A549 (cell line): ENCODE measurements at regions not wholly inside any gene's neighbourhood (a gene's known extent, or its start where the extent isn't known, plus 50 kb on each side); places are given as distances from the start of the nearest gene placed in this dataset.

Experiments
- ATAC-seq, 2 experiments: fragments of 200-7000 bp in 1 of 2; fragments of >200 bp in 1 of 2; cut with Nextera tagmentation in 1 of 2; cut with Tn5 transposase in 1 of 2; 3 replicates each; pipeline versions ENCODE4 v1.8.0 to v1.9.1; 2018 to 2020; ENCODE audit warnings: mild to moderate bottlenecking in 1 of 2, moderate library complexity in 1 of 2
- CTCF ChIA-PET: fragments of 300-600 bp; sonication (Branson Sonifier 250); formaldehyde crosslinking; extraction: SDS; loops from one replicate; lab custom pipeline; 2021; ENCODE audit warnings: antibody characterized with exemption, inconsistent platforms; lab: Yijun Ruan, JAX
- POLR2A ChIA-PET: fragments of 350-600 bp; formaldehyde crosslinking; extraction: SDS; loops from one replicate; lab custom pipeline; 2021; ENCODE audit warnings: antibody characterized with exemption, inconsistent platforms; lab: Yijun Ruan, JAX
- DNase-seq, 2 experiments: peaks; one replicate each; pipeline versions ENCODE4 v3.0.0 to v3.0.0-alpha.2; 2011 to 2016; ENCODE audit warnings: low read depth in 1 of 2, low spot score in 1 of 2
- FAIRE-seq: peaks from 2 replicates; lab custom pipeline; 2011; peaks lifted over from hg19 to GRCh38; lab: Jason Lieb, UNC
- H3K27ac ChIP-seq, 2 experiments: fragments of >200 bp; sonication (Bioruptor Twin); formaldehyde crosslinking; 3 replicates each; pipeline ENCODE4 v1.5.1; 2016 to 2017
- H3K4me1 ChIP-seq: fragments of >200 bp; sonication (Bioruptor Twin); formaldehyde crosslinking; 3 replicates; pipeline ENCODE4 v1.6.1; 2016
- H3K4me2 ChIP-seq: fragments of >200 bp; sonication (Bioruptor Twin); formaldehyde crosslinking; 3 replicates; pipeline ENCODE4 v1.6.1; 2016
- H3K4me3 ChIP-seq: fragments of >200 bp; sonication (Bioruptor Twin); formaldehyde crosslinking; 3 replicates; pipeline ENCODE4 v1.5.1; 2016
- H3K9me3 ChIP-seq: fragments of >200 bp; sonication (Bioruptor Twin); formaldehyde crosslinking; 3 replicates; pipeline ENCODE4 v1.6.1; 2016
- BCL3 ChIP-seq: fragments of >200 bp; sonication (Bioruptor Twin); formaldehyde crosslinking; IDR thresholded peaks from 3 replicates; pipeline ENCODE4 v1.6.1; 2016
- CBX8 ChIP-seq: fragments of 200-600 bp; sonication (generic); IDR thresholded peaks from 2 replicates; pipeline ENCODE4 v1.6.1; 2016
- CHD2 ChIP-seq: fragments of 150-350 bp; IDR thresholded peaks from 2 replicates; pipeline ENCODE4 v1.6.1; 2014; ENCODE audit warnings: low read length; ENCODE audit not compliant: partially characterized antibody
- CHD4 ChIP-seq: fragments of 200-600 bp; sonication (generic); IDR thresholded peaks from 2 replicates; pipeline ENCODE4 v1.6.1; 2016; ENCODE audit warnings: antibody characterized with exemption, mild to moderate bottlenecking, borderline replicate concordance
- CTCF ChIP-seq: fragments of >200 bp; sonication (Bioruptor Twin); formaldehyde crosslinking; IDR thresholded peaks from 3 replicates; pipeline ENCODE4 v1.5.1; 2016
- E2F6 ChIP-seq: IDR thresholded peaks from 2 replicates; pipeline ENCODE4 v1.6.1; 2012; ENCODE audit warnings: low read depth, borderline replicate concordance
- ELK1 ChIP-seq: fragments of 150-350 bp; IDR thresholded peaks from 2 replicates; pipeline ENCODE4 v1.6.1; 2014; ENCODE audit warnings: low read depth, mild to moderate bottlenecking, low read length
- EP300 ChIP-seq, 2 experiments: fragments of >200 bp; sonication (Bioruptor Twin); formaldehyde crosslinking; IDR thresholded peaks; 2 replicates in 1 of 2; 3 replicates in 1 of 2; pipeline ENCODE4 v1.6.1; 2016 to 2017
- ESRRA ChIP-seq: fragments of 150-350 bp; IDR thresholded peaks from 2 replicates; pipeline ENCODE4 v1.6.1; 2014; ENCODE audit warnings: mild to moderate bottlenecking, low read length, borderline replicate concordance
- FOXS1 ChIP-seq: fragments of 250-450 bp; sonication (Bioruptor Pico); IDR thresholded peaks from 2 replicates; pipeline ENCODE4 v1.5.0; 2020; ENCODE audit warnings: mild to moderate bottlenecking, moderate library complexity
- HDAC2 ChIP-seq: fragments of 200-600 bp; sonication (generic); IDR thresholded peaks from 2 replicates; pipeline ENCODE4 v1.6.1; 2016
- HES2 ChIP-seq: fragments of >200 bp; sonication (Bioruptor Twin); formaldehyde crosslinking; IDR thresholded peaks from 2 replicates; pipeline ENCODE4 v1.6.1; 2016
- HOXB13 ChIP-seq: fragments of 250-450 bp; sonication (Bioruptor Pico); IDR thresholded peaks from 2 replicates; pipeline ENCODE4 v1.5.0; 2020; ENCODE audit warnings: low read depth, mild to moderate bottlenecking, moderate library complexity
- JUN ChIP-seq, 2 experiments: fragments of >200 bp; sonication (Bioruptor Twin); formaldehyde crosslinking; IDR thresholded peaks; 2 replicates in 1 of 2; 3 replicates in 1 of 2; pipeline ENCODE4 v1.6.1; 2016 to 2017
- KDM5A ChIP-seq: fragments of 200-600 bp; sonication (generic); IDR thresholded peaks from 2 replicates; pipeline ENCODE4 v1.6.1; 2016; ENCODE audit warnings: antibody characterized with exemption, mild to moderate bottlenecking
- POLR2A ChIP-seq: IDR thresholded peaks from 2 replicates; pipeline ENCODE4 v1.6.1; 2012; ENCODE audit warnings: mild to moderate bottlenecking, low read length
- POLR2AphosphoS2 ChIP-seq: conservative IDR thresholded peaks from 2 replicates; pipeline ENCODE4 v1.6.1; 2012; ENCODE audit warnings: low read length, improper control_type of control experiment, inconsistent platforms
- RARB ChIP-seq: fragments of 250-450 bp; sonication (Bioruptor Pico); IDR thresholded peaks from 2 replicates; pipeline ENCODE4 v1.8.0; 2021; ENCODE audit warnings: mild to moderate bottlenecking, moderate library complexity
- RNF2 ChIP-seq: fragments of 200-600 bp; sonication (generic); IDR thresholded peaks from 2 replicates; pipeline ENCODE4 v1.6.1; 2016; ENCODE audit warnings: low read depth, mild to moderate bottlenecking, antibody characterized with exemption, moderate library complexity, borderline replicate concordance
- SREBF2 ChIP-seq: fragments of 450-650 bp; IDR thresholded peaks from 2 replicates; pipeline ENCODE4 v1.6.1; 2014; ENCODE audit warnings: mild to moderate bottlenecking, moderate library complexity
- USF2 ChIP-seq: fragments of 450-650 bp; IDR thresholded peaks from 2 replicates; pipeline ENCODE4 v1.6.1; 2014; ENCODE audit warnings: antibody characterized with exemption
- ZSCAN20 ChIP-seq: fragments of 250-450 bp; sonication (Bioruptor Pico); IDR thresholded peaks from 2 replicates; pipeline ENCODE4 v1.8.0; 2022; ENCODE audit warnings: mild to moderate bottlenecking, moderate library complexity
- WGBS: methylation state at CpG from one replicate; pipeline ENCODE4 v1.1.6; 2017; ENCODE audit errors: missing lambda C conversion rate; 5-methylcytosine and 5-hydroxymethylcytosine counted together

GRCh38 chr18:34431042-34431441, 206.3 kb upstream of the NOL4 start:
- Histone ChIP-seq H3K27ac (no peak overlapping the region), H3K4me2 (no peak overlapping the region)
- ATAC-seq = no peak
- TF ChIP-seq ESRRA (no peak), POLR2A (no peak), KDM5A (no peak), BCL3 (no peak)
- TF ChIP-seq, all 56 proteins: peak for 0
- CTCF ChIA-PET = no interaction called here
- Histone ChIP-seq H3K4me1 (no peaks in the 10 kb centered on the region), H3K9me3 (no peaks in the 10 kb centered on the region), H3K4me3 (no peak overlapping the region)
- WGBS = 3% methylated on average over 4 of the region's 4 CpGs
- DNase-seq (no peak), FAIRE-seq (no peak)
- POLR2A ChIA-PET = no interaction called here

GRCh38 chr18:34444622-34445021, 219.9 kb upstream of the NOL4 start:
- FAIRE-seq (no peak), ATAC-seq (no peak), DNase-seq (no peak)
- H3K27ac ChIP-seq = no peak overlapping the region
- 0% methylated on average over 2 of the region's 2 CpGs for WGBS
- CTCF ChIA-PET = no interaction called here
- POLR2A ChIA-PET = no interaction called here
- no peak overlapping the region for H3K4me2 ChIP-seq
- H3K4me1 ChIP-seq = no peaks in the 10 kb centered on the region
- TF ChIP-seq KDM5A = no peak
- no peak for TF ChIP-seq EP300 (IDR thresholded peaks at IDR 0.05)
- no peak for TF ChIP-seq RARB (CRISPR knock-in tag)
- TF ChIP-seq CHD2 = no peak
- no peak for TF ChIP-seq HOXB13 (CRISPR knock-in tag)
- TF ChIP-seq POLR2A = no peak
- TF ChIP-seq ELK1 = no peak
- no peak for TF ChIP-seq CHD4
- no peak for TF ChIP-seq FOXS1 (CRISPR knock-in tag)
- no peak for TF ChIP-seq E2F6
- no peak for TF ChIP-seq RNF2
- TF ChIP-seq JUN (IDR thresholded peaks at IDR 0.05) = no peak
- TF ChIP-seq SREBF2 = no peak
- TF ChIP-seq POLR2AphosphoS2 = no peak
- no peak for TF ChIP-seq HDAC2
- no peak for TF ChIP-seq USF2
- TF ChIP-seq ZSCAN20 (CRISPR knock-in tag) = no peak
- no peak for TF ChIP-seq CTCF
- H3K4me3 ChIP-seq = no peak overlapping the region
- H3K9me3 ChIP-seq = no peaks in the 10 kb centered on the region

GRCh38 chr18:34448662-34449061, 223.9 kb upstream of the NOL4 start:
- POLR2A ChIA-PET = no interaction called here

More at GRCh38 chr18:34448662-34449061, 223.9 kb upstream of the NOL4 start:
- Histone ChIP-seq H3K4me1 (no peaks in the 10 kb centered on the region), H3K4me3 (no peak overlapping the region), H3K9me3 (no peaks in the 10 kb centered on the region), H3K4me2 (no peak overlapping the region)
- ATAC-seq (no peak), FAIRE-seq (no peak), DNase-seq (no peak)
- CTCF ChIA-PET = no interaction called here
- TF ChIP-seq HES2 (no peak), CBX8 (no peak)
- TF ChIP-seq, all 56 proteins: peak for 0
- H3K27ac ChIP-seq = no peak overlapping the region
